ENCODE measurements at regions not wholly inside any gene's neighbourhood (a gene's known extent, or its start where the extent isn't known, plus 50 kb on each side); places are given as distances from the start of the nearest gene placed in this dataset.
A peak's percentile ranks its signal among the peaks of the same experiment; 100 is the strongest.

DNA sequence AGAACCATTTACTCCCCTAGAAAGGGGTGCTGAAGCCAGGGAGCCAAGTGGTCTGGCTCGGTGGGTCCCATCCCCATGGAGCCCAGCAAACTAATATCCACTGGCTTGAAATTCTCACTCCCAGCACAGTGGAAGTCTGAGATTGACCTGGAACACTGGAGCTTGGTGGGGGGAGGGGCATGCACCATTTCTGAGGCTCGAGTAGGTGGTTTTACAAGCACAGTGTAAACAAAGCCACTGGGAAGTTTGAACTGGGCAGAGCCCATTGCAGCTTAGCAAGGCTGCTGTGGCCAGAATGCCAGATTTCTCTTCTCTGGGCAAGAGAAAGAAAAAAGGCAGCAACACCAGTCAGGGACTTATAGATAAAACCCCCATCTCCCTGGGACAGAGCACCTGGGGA, 855.8 kb upstream of the CITED2 start:
- no peaks in the 10 kb centered on the region for H3K9me3 ChIP-seq (ENCODE audit: insufficient read depth, low read depth, low read length)
- no peaks in the 10 kb centered on the region for H3K4me1 ChIP-seq (ENCODE audit: insufficient read depth, low read length)
- H3K4me3 ChIP-seq (ENCODE audit: insufficient read depth, low read depth, low read length): no peak overlapping the region
- H3K27me3 ChIP-seq (ENCODE audit: insufficient read depth, low read length): no peaks in the 10 kb centered on the region
- H2AFZ ChIP-seq (ENCODE audit: low read depth, low read length): no peak overlapping the region
- TF ChIP-seq, protein P1, sequence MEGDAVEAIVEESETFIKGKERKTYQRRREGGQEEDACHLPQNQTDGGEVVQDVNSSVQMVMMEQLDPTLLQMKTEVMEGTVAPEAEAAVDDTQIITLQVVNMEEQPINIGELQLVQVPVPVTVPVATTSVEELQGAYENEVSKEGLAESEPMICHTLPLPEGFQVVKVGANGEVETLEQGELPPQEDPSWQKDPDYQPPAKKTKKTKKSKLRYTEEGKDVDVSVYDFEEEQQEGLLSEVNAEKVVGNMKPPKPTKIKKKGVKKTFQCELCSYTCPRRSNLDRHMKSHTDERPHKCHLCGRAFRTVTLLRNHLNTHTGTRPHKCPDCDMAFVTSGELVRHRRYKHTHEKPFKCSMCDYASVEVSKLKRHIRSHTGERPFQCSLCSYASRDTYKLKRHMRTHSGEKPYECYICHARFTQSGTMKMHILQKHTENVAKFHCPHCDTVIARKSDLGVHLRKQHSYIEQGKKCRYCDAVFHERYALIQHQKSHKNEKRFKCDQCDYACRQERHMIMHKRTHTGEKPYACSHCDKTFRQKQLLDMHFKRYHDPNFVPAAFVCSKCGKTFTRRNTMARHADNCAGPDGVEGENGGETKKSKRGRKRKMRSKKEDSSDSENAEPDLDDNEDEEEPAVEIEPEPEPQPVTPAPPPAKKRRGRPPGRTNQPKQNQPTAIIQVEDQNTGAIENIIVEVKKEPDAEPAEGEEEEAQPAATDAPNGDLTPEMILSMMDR (IDR thresholded peaks at IDR 0.05; ENCODE audit: insufficient read depth, low read depth, low read length): no peak
- no peak for TF ChIP-seq EZH2 (IDR thresholded peaks at IDR 0.05; ENCODE audit: insufficient read depth, low read length)
- no peak overlapping the region for H3K4me3 Mint-ChIP-seq (ENCODE audit: unreplicated experiment)
- DNase-seq (ENCODE audit: low read depth) (no peak), FAIRE-seq (no peak)
- H3K9ac ChIP-seq (ENCODE audit: low read length): no peak overlapping the region
- H3K27ac ChIP-seq (ENCODE audit: low read depth, low read length): no peak overlapping the region
- H3K36me3 Mint-ChIP-seq (ENCODE audit: low read depth, unreplicated experiment): no peaks in the 10 kb centered on the region
- no peaks in the 10 kb centered on the region for H3K27me3 Mint-ChIP-seq (ENCODE audit: low read depth, unreplicated experiment)
- H3K9me3 Mint-ChIP-seq (ENCODE audit: unreplicated experiment): peaks cover 22% of the 10 kb centered on the region
- no peak overlapping the region for H3K4me2 ChIP-seq (ENCODE audit: low read length)
- H3K79me2 ChIP-seq (ENCODE audit: insufficient read depth, low read length): no peaks in the 10 kb centered on the region
- H4K20me1 ChIP-seq (ENCODE audit: insufficient read depth, low read length): no peaks in the 10 kb centered on the region
- H3K4me1 Mint-ChIP-seq (ENCODE audit: low read depth, unreplicated experiment): peaks cover 7% of the 10 kb centered on the region
- no peak overlapping the region for H3K27ac Mint-ChIP-seq (ENCODE audit: unreplicated experiment)
- no peaks in the 10 kb centered on the region for H3K36me3 ChIP-seq (ENCODE audit: insufficient read depth, low read length)

DNA sequence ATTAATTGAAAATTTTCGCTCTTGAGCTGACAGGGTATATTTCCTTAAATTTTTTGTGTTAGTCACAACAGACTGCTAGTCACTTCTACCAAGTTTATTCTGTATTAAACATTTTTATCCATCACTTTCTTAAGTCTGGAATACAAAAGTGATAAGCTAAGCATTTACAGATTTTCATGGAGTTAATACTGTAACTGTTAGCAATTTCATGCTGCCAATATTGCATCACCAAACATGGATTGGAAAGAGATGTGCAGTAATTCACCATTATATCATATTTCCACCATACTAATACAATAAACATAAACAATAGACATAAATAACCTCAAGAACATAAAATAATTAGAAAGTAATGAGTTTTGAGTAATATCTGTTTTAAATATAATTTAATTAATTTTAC, 854.0 kb upstream of the CITED2 start:
- no peak for FAIRE-seq
- H3K79me2 ChIP-seq (ENCODE audit: insufficient read depth, low read length): no peaks in the 10 kb centered on the region
- H3K9me3 Mint-ChIP-seq (ENCODE audit: unreplicated experiment): peaks cover 10% of the 10 kb centered on the region
- no peak overlapping the region for H3K4me2 ChIP-seq (ENCODE audit: low read length)
- H3K4me3 ChIP-seq (ENCODE audit: insufficient read depth, low read depth, low read length): no peak overlapping the region
- no peak overlapping the region for H3K27ac ChIP-seq (ENCODE audit: low read depth, low read length)
- no peaks in the 10 kb centered on the region for H3K4me1 ChIP-seq (ENCODE audit: insufficient read depth, low read length)
- no peak overlapping the region for H2AFZ ChIP-seq (ENCODE audit: low read depth, low read length)
- no peaks in the 10 kb centered on the region for H3K9me3 ChIP-seq (ENCODE audit: insufficient read depth, low read depth, low read length)
- no peak overlapping the region for H3K9ac ChIP-seq (ENCODE audit: low read length)
- DNase-seq (ENCODE audit: low read depth): no peak
- no peak overlapping the region for H3K4me3 Mint-ChIP-seq (ENCODE audit: unreplicated experiment)
- H3K27ac Mint-ChIP-seq (ENCODE audit: unreplicated experiment): no peak overlapping the region
- no peaks in the 10 kb centered on the region for H3K27me3 Mint-ChIP-seq (ENCODE audit: low read depth, unreplicated experiment)
- H3K4me1 Mint-ChIP-seq (ENCODE audit: low read depth, unreplicated experiment): peaks cover 7% of the 10 kb centered on the region
- H3K36me3 Mint-ChIP-seq (ENCODE audit: low read depth, unreplicated experiment): no peaks in the 10 kb centered on the region
- no peak for TF ChIP-seq EZH2 (IDR thresholded peaks at IDR 0.05; ENCODE audit: insufficient read depth, low read length)
- TF ChIP-seq, protein P1 (IDR thresholded peaks at IDR 0.05; ENCODE audit: insufficient read depth, low read depth, low read length): no peak
- no peaks in the 10 kb centered on the region for H3K36me3 ChIP-seq (ENCODE audit: insufficient read depth, low read length)
- no peaks in the 10 kb centered on the region for H4K20me1 ChIP-seq (ENCODE audit: insufficient read depth, low read length)
- no peaks in the 10 kb centered on the region for H3K27me3 ChIP-seq (ENCODE audit: insufficient read depth, low read length)

DNA sequence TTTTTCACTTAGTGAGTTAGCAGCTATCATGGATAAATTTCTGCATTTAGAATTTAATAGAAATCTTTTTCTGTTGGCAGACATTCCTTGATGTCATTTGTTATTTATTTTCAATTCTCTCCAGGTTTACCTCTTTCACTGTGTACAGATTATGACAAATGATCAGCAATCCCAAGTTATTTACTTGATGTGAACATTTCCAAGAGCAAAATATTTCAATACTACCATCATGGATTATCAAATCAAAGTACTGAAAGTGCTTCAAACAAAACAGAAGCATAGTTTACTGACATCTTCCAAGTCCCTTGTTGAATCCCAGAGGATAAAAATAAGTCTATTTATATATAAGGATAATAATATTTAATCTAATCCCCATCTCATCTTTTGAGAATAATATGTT, 852.2 kb upstream of the CITED2 start:
- H3K79me2 ChIP-seq (ENCODE audit: insufficient read depth, low read length): no peaks in the 10 kb centered on the region
- no peak overlapping the region for H3K4me3 ChIP-seq (ENCODE audit: insufficient read depth, low read depth, low read length)
- H3K9me3 ChIP-seq (ENCODE audit: insufficient read depth, low read depth, low read length): no peaks in the 10 kb centered on the region
- Mint-ChIP-seq H3K4me1 (ENCODE audit: low read depth, unreplicated experiment) (peaks cover 7% of the 10 kb centered on the region), H3K27ac (ENCODE audit: unreplicated experiment) (no peak overlapping the region), H3K27me3 (ENCODE audit: low read depth, unreplicated experiment) (no peaks in the 10 kb centered on the region), H3K4me3 (ENCODE audit: unreplicated experiment) (no peak overlapping the region), H3K9me3 (ENCODE audit: unreplicated experiment) (no peaks in the 10 kb centered on the region), H3K36me3 (ENCODE audit: low read depth, unreplicated experiment) (no peaks in the 10 kb centered on the region)
- H3K27me3 ChIP-seq (ENCODE audit: insufficient read depth, low read length): no peaks in the 10 kb centered on the region
- no peaks in the 10 kb centered on the region for H3K36me3 ChIP-seq (ENCODE audit: insufficient read depth, low read length)
- no peak overlapping the region for H3K9ac ChIP-seq (ENCODE audit: low read length)
- no peak overlapping the region for H2AFZ ChIP-seq (ENCODE audit: low read depth, low read length)
- no peaks in the 10 kb centered on the region for H4K20me1 ChIP-seq (ENCODE audit: insufficient read depth, low read length)
- TF ChIP-seq, protein P1 (IDR thresholded peaks at IDR 0.05; ENCODE audit: insufficient read depth, low read depth, low read length): no peak
- TF ChIP-seq EZH2 (IDR thresholded peaks at IDR 0.05; ENCODE audit: insufficient read depth, low read length): no peak
- H3K27ac ChIP-seq (ENCODE audit: low read depth, low read length): no peak overlapping the region
- H3K4me1 ChIP-seq (ENCODE audit: insufficient read depth, low read length): no peaks in the 10 kb centered on the region
- DNase-seq (ENCODE audit: low read depth): no peak
- H3K4me2 ChIP-seq (ENCODE audit: low read length): peak overlapping the region; percentile 7
- FAIRE-seq: no peak
